Colonic mucosa (tissue), 4 donors: ENCODE measurements at regions not wholly inside any gene's neighbourhood (a gene's known extent, or its start where the extent isn't known, plus 50 kb on each side); places are given as distances from the start of the nearest gene placed in this dataset.
"Not testable (repeated sequence)": the region's sequence is repeated elsewhere in the genome, so short reads cannot be mapped to it uniquely, and the experiment has no call there.

Experiments
- DNase-seq: peaks from one replicate; pipeline ENCODE4 v3.0.0-alpha.2; 2020
- H3K27ac ChIP-seq: fragments of 200-600 bp; one replicate; pipeline ENCODE4 v1.8.0; 2021
- H3K27me3 ChIP-seq: fragments of 200-600 bp; one replicate; pipeline ENCODE4 v1.8.0; 2021
- H3K36me3 ChIP-seq: fragments of 200-600 bp; one replicate; pipeline ENCODE4 v1.8.0; 2021
- H3K4me1 ChIP-seq: fragments of 200-600 bp; one replicate; pipeline ENCODE4 v1.8.0; 2021; ENCODE audit warnings: mild to moderate bottlenecking
- H3K4me3 ChIP-seq: fragments of 200-600 bp; one replicate; pipeline ENCODE4 v1.8.0; 2021
- H3K9ac ChIP-seq, 2 donors: one replicate each; pipeline ENCODE4 v1.7.0; 2013; ENCODE audit warnings: control low read depth in 2 of 2, low read depth in 2 of 2, low read length in 2 of 2
- H3K9me3 ChIP-seq: fragments of 200-600 bp; one replicate; pipeline ENCODE4 v1.8.0; 2021
- intact Hi-C: fragments of 100-400 bp; cut with DNase I; formaldehyde crosslinking; loops from one replicate; pipeline ENCODE4 v1.14.1; 2022
- TF ChIP-seq, protein P1 (sequence below): fragments of 200-600 bp; IDR thresholded peaks from one replicate; pipeline ENCODE4 v1.8.0; 2022; ENCODE audit warnings: antibody characterized with exemption, mild to moderate bottlenecking
- donor health status: healthy.
- donor health status: DM: no; HTN: no; CAD: no.
- donor health status: DM: no; HTN: no; CAD: no.

- intact Hi-C loops: no loop called here
- H3K27me3 ChIP-seq: no peaks in the 10 kb centered on the region
- H3K4me3 ChIP-seq: no peak overlapping the region
- no peaks in the 10 kb centered on the region for H3K9me3 ChIP-seq
- no peak for DNase-seq
- no peaks in the 10 kb centered on the region for H3K36me3 ChIP-seq
- H3K9ac ChIP-seq: no peak overlapping the region
- H3K4me1 ChIP-seq: no peaks in the 10 kb centered on the region
- H3K27ac ChIP-seq: no peak overlapping the region
- TF ChIP-seq, protein P1, sequence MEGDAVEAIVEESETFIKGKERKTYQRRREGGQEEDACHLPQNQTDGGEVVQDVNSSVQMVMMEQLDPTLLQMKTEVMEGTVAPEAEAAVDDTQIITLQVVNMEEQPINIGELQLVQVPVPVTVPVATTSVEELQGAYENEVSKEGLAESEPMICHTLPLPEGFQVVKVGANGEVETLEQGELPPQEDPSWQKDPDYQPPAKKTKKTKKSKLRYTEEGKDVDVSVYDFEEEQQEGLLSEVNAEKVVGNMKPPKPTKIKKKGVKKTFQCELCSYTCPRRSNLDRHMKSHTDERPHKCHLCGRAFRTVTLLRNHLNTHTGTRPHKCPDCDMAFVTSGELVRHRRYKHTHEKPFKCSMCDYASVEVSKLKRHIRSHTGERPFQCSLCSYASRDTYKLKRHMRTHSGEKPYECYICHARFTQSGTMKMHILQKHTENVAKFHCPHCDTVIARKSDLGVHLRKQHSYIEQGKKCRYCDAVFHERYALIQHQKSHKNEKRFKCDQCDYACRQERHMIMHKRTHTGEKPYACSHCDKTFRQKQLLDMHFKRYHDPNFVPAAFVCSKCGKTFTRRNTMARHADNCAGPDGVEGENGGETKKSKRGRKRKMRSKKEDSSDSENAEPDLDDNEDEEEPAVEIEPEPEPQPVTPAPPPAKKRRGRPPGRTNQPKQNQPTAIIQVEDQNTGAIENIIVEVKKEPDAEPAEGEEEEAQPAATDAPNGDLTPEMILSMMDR: no peak
Observed at GRCh38 chr7:91383905-91384274, 119.7 kb downstream of the FZD1 start.

- H3K27me3 ChIP-seq, H3K27ac ChIP-seq, intact Hi-C loops, H3K36me3 ChIP-seq, H3K9me3 ChIP-seq, DNase-seq, H3K4me3 ChIP-seq, H3K4me1 ChIP-seq, H3K9ac ChIP-seq: not testable (repeated sequence)
Observed at GRCh38 chr7:91394757-91395156, 130.5 kb downstream of the FZD1 start.

GRCh38 chr7:91395313-91395712, 131.1 kb downstream of the FZD1 start:
- H3K4me1 ChIP-seq, DNase-seq, H3K27ac ChIP-seq, H3K36me3 ChIP-seq, H3K4me3 ChIP-seq, H3K9ac ChIP-seq, intact Hi-C loops, H3K9me3 ChIP-seq, H3K27me3 ChIP-seq: not testable (repeated sequence)

DNA sequence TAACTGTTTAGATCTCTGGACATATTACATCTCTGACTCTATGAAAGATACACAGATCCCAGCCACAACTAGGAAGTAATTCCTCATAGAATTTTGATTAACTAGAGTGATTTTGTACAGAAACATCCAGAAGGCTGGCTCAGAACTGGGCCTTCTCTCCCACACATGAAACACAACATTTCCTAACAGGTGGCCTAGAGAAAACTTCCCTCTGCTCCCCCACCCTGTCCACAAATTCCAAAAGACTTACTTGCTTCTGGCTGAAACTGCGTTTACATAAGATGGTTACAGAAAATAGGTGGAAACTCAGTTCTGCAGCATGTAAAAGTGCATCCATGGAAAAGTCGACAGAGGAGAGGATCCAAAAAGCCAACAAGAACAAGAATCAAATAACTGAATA, 132.9 kb downstream of the FZD1 start:
- H3K9me3 ChIP-seq: no peaks in the 10 kb centered on the region
- no peaks in the 10 kb centered on the region for H3K4me1 ChIP-seq
- H3K27ac ChIP-seq: no peak overlapping the region
- TF ChIP-seq, protein P1: no peak
- H3K36me3 ChIP-seq: no peaks in the 10 kb centered on the region
- intact Hi-C loops: no loop called here
- no peak overlapping the region for H3K4me3 ChIP-seq
- H3K27me3 ChIP-seq: no peaks in the 10 kb centered on the region
- H3K9ac ChIP-seq: no peak overlapping the region
- DNase-seq: no peak

GRCh38 chr7:91397612-91398011, 133.4 kb downstream of the FZD1 start:
- no peaks in the 10 kb centered on the region for H3K36me3 ChIP-seq
- no peaks in the 10 kb centered on the region for H3K27me3 ChIP-seq
- no peaks in the 10 kb centered on the region for H3K4me1 ChIP-seq
- H3K4me3 ChIP-seq: no peak overlapping the region
- no peaks in the 10 kb centered on the region for H3K9me3 ChIP-seq
- no peak overlapping the region for H3K27ac ChIP-seq
- no peak overlapping the region for H3K9ac ChIP-seq
- TF ChIP-seq, protein P1: no peak
- intact Hi-C loops: no loop called here
- no peak for DNase-seq

DNA sequence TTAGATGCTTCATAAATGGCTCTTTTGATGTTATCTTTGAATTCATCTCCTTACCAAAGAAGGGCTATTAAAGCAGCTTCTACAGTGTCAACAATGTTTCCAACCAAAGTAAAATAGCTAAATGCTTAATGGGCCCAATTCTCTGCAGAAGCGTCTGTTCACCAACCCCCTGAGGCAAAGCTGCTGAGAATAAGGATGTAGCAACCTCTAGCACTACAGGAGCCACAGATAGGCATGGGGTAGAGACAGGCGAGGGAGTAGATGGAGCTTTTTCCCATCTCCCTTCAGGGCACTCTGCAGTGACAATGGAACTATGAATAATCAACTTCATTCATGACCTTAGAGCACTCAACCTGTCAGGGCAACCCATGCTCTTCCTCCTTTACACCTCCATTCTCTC, 134.1 kb downstream of the FZD1 start:
- intact Hi-C loops: no loop called here
- Histone ChIP-seq H3K9ac (no peak overlapping the region), H3K27me3 (no peaks in the 10 kb centered on the region), H3K9me3 (no peaks in the 10 kb centered on the region), H3K36me3 (no peaks in the 10 kb centered on the region), H3K27ac (no peak overlapping the region), H3K4me3 (no peak overlapping the region), H3K4me1 (no peaks in the 10 kb centered on the region)
- DNase-seq: no peak
- TF ChIP-seq, protein P1: no peak
